ENCODE measurements at regions not wholly inside any gene's neighbourhood (a gene's known extent, or its start where the extent isn't known, plus 50 kb on each side); places are given as distances from the start of the nearest gene placed in this dataset.
A peak's percentile ranks its signal among the peaks of the same experiment; 100 is the strongest.

GRCh38 chr2:238571661-238572372 is 145.1 kb downstream of the ASB1 start:
- no peak overlapping the region for H3K4me3 ChIP-seq (replicated peaks; ENCODE audit: low read depth, low read length)
- no peak for TF ChIP-seq CTCF (IDR thresholded peaks at IDR 0.05; ENCODE audit: low read length, missing control alignments)
- DNase-seq (ENCODE audit: low read depth), result no peak

GRCh38 chr2:238573065-238573778 is 146.5 kb downstream of the ASB1 start:
- no peak overlapping the region for H3K4me3 ChIP-seq (replicated peaks; ENCODE audit: low read depth, low read length)
- DNase-seq (ENCODE audit: low read depth), result no peak
- TF ChIP-seq CTCF (IDR thresholded peaks at IDR 0.05; ENCODE audit: low read length, missing control alignments), result peak; percentile 56

DNA sequence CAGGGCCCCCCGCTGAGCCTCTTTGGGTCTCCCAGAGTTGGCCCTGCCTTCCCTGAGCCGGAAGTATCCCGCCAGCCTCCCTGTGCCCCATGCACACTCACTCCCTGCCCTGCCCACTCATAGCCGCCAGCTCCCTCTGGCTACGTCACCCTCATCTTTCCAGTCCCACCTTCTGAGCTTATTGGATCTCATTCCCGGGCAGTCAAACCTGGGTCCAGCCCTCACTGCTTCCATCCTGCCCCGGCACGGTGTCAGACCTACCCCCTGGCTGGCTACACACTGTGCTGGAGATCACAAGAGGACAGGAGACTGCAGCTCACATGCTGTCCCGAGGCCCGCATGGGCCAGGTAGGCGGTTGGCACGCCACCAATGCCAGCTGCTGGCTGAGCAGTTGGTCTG is 147.2 kb downstream of the ASB1 start:
- TF ChIP-seq CTCF (IDR thresholded peaks at IDR 0.05; ENCODE audit: low read length, missing control alignments), result no peak
- H3K4me3 ChIP-seq (replicated peaks; ENCODE audit: low read depth, low read length), result no peak overlapping the region
- no peak for DNase-seq (ENCODE audit: low read depth)

DNA sequence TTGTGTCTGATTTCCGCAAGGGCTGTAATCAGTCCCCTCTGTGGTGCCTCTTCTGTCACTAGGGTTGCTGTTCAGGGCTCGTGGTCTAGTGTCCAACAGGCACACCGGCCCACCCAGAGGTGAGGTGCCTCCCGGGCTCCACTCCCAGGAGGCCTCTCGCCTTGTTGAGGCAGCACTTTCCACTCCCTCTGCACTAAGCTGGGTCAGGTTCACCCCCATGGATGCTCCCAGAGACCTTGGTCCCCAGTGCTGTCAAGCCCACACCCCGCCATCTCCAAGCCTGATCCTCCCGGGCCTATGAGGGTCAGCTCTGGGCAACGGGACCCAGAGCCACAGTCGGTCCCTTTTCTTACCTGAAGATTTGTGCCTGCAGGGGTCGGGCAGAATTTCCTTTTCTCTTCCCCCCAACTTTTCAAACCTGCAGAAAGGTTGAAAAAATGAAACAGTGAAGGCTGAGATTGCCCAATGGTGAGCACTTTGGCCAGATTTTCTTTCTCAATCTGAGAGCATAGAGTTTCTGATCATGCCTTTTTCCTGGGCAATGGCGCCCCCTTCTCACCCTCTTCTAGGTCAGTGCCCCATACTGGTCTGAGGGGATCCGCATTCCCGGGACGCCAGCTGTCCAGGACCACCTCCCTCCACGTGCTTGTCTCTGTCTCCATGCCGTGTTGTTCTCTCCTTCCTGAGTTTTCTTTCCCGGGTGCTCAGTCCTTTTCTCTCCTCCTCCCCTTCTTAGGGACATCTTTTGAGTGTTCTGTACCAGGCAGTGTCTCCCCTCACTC is 148.0 kb downstream of the ASB1 start:
- DNase-seq (ENCODE audit: low read depth), result no peak
- no peak for TF ChIP-seq CTCF (IDR thresholded peaks at IDR 0.05; ENCODE audit: low read length, missing control alignments)

DNA sequence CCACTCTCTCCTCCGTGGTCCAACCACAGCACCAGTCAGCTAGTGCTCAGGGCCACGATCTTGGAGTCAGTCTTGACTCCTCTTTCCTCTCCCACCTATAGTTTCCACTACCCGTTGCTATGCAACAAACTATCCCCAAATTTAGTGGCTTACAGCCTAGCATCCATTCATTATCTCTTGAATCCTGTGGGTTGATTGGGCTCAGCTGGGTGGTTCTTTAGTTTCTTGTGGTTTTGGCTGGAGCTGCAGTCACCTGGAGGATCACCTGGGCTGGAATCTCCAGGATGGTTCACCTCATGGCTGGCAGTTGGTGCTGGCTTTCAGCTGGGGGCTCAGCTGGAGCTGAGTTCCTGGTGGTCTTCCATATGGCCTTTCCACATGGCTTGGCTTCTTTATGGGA is 149.9 kb downstream of the ASB1 start:
- no peak overlapping the region for H3K4me3 ChIP-seq (replicated peaks; ENCODE audit: low read depth, low read length)
- no peak for DNase-seq (ENCODE audit: low read depth)
- TF ChIP-seq CTCF (IDR thresholded peaks at IDR 0.05; ENCODE audit: low read length, missing control alignments), result no peak

More for the DNA sequence above, 148.0 kb downstream of the ASB1 start:
- H3K4me3 ChIP-seq (replicated peaks; ENCODE audit: low read depth, low read length), result no peak overlapping the region

DNA sequence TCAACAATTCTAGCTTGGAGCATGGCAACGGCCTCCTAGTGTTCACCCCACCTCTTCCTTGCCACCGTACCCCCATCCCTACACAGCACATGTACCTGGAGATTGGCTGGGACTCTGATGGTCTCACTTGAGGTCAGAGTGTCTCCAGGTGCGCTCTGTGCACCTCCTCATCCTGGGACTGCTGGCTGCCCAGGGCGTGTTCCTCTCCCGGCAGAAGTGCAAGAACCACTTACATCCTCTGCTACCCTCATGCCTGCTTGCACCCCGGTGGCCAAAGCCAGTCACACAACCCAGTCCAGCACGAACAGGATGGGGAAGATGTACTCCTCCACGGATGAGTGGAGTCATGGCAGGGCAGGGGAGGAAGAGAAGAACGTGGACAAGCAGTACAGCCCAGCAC is 151.5 kb downstream of the ASB1 start:
- TF ChIP-seq CTCF (IDR thresholded peaks at IDR 0.05; ENCODE audit: low read length, missing control alignments), result no peak
- DNase-seq (ENCODE audit: low read depth), result no peak
- no peak overlapping the region for H3K4me3 ChIP-seq (replicated peaks; ENCODE audit: low read depth, low read length)
